ENCODE measurements at regions not wholly inside any gene's neighbourhood (a gene's known extent, or its start where the extent isn't known, plus 50 kb on each side); places are given as distances from the start of the nearest gene placed in this dataset.

GRCh38 chr3:110031975-110032374 is 694.6 kb upstream of the DPPA4 start:
- Mint-ChIP-seq H3K4me3 (no peak overlapping the region), H3K9me3 (no peaks in the 10 kb centered on the region), H3K27ac (no peak overlapping the region), H3K4me1 (ENCODE audit: unreplicated experiment) (peaks cover 3% of the 10 kb centered on the region), H3K27me3 (no peaks in the 10 kb centered on the region), H3K36me3 (no peaks in the 10 kb centered on the region)
- no peak for DNase-seq (ENCODE audit: extremely low spot score, unreplicated experiment)
- TF ChIP-seq CTCF (conservative IDR thresholded peaks at IDR 0.05): no peak

DNA sequence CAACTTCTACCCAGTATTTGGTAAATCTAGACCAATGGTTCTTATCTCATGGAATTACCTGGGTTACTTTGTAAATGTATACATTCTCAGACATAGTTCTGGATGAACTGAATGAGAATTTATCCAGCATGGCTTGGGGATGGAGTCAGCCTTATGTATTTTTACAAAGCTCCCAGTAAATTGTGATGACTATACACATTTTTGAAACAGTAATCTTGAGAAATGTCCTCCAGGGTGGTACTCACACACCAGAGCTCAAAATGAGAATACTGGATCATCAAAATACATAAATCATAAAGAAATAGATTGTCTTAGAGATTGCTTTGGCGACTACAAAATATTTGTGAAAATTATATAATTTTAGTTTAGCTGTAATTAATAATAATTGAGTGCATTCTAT is 722.1 kb upstream of the DPPA4 start:
- H3K27ac Mint-ChIP-seq: no peak overlapping the region
- no peaks in the 10 kb centered on the region for H3K4me1 Mint-ChIP-seq (ENCODE audit: unreplicated experiment)

DNA sequence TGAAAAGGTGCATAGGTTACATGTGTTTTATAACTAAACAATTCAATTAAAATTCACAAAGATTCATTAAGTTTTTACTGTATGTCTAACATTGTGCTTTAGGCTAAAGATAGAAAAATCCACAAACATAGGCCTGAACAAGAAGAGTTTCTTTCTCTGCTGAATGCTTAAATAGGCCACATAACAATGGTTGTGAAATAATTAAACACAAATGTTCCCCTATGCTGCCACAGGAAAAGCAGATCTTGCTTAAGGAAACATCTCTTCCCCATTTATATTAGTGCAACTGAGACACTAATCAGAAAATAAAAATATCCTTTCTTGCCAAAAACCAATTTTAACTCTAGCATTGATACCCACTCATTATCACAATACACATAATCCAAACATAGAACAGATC is 725.4 kb upstream of the DPPA4 start:
- no peaks in the 10 kb centered on the region for H3K4me1 Mint-ChIP-seq (ENCODE audit: unreplicated experiment)
- no peak overlapping the region for H3K27ac Mint-ChIP-seq
- TF ChIP-seq CTCF (conservative IDR thresholded peaks at IDR 0.05): no peak
- no peak for DNase-seq (ENCODE audit: extremely low spot score, unreplicated experiment)
- H3K27me3 Mint-ChIP-seq: no peaks in the 10 kb centered on the region
- no peaks in the 10 kb centered on the region for H3K36me3 Mint-ChIP-seq
- no peaks in the 10 kb centered on the region for H3K9me3 Mint-ChIP-seq
- no peak overlapping the region for H3K4me3 Mint-ChIP-seq

More for the DNA sequence above, 722.1 kb upstream of the DPPA4 start:
- Mint-ChIP-seq H3K36me3 (no peaks in the 10 kb centered on the region), H3K4me3 (no peak overlapping the region), H3K27me3 (no peaks in the 10 kb centered on the region), H3K9me3 (no peaks in the 10 kb centered on the region)
- no peak for TF ChIP-seq CTCF (conservative IDR thresholded peaks at IDR 0.05)
- DNase-seq (ENCODE audit: extremely low spot score, unreplicated experiment): no peak

DNA sequence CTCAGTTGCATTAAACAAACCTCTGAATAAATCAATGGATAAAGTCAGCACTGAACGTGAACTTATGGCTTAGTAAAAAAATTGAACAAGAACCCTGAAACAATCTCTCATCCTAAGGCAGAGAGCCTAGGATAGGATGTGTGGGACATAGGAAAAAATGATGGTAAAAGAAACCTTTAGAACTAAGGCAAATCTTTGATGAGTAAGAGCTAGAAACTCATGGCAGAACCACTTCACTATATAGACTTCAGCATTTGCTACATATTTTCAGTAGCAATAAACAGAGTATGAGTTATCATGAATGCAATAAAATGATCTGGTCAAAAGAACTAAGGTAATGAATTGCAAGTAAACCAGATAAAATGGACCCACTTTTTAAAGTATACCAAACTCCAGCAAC is 725.8 kb upstream of the DPPA4 start:
- no peaks in the 10 kb centered on the region for H3K4me1 Mint-ChIP-seq (ENCODE audit: unreplicated experiment)
- no peaks in the 10 kb centered on the region for H3K27me3 Mint-ChIP-seq
- TF ChIP-seq CTCF (conservative IDR thresholded peaks at IDR 0.05): no peak

DNA sequence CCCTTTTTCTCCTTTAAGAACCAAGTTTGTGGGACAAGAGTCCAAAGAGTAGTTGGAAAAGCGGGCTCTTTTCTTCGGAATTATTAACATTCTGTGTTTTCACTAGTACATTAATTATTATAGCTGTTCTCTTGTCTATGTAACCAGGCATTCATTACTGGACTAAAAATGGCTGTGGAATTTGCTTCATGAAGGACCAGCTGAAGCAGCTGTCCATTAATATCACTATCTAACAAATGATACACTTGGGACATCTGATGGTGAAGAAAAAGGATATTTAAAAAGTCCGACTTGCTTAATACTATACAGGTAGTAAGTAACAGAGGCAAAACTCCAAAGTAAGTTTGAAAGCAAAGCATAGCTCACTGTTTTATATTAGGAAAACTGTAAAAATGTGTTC is 728.9 kb upstream of the DPPA4 start:
- Mint-ChIP-seq H3K9me3 (no peaks in the 10 kb centered on the region), H3K27me3 (no peaks in the 10 kb centered on the region), H3K27ac (no peak overlapping the region), H3K4me1 (ENCODE audit: unreplicated experiment) (peaks cover 8% of the 10 kb centered on the region), H3K4me3 (no peak overlapping the region), H3K36me3 (no peaks in the 10 kb centered on the region)
- TF ChIP-seq CTCF (conservative IDR thresholded peaks at IDR 0.05): no peak
- DNase-seq (ENCODE audit: extremely low spot score, unreplicated experiment): no peak

More for the DNA sequence above, 725.8 kb upstream of the DPPA4 start:
- Mint-ChIP-seq H3K36me3 (no peaks in the 10 kb centered on the region), H3K4me3 (no peak overlapping the region), H3K9me3 (no peaks in the 10 kb centered on the region), H3K27ac (no peak overlapping the region)
- no peak for DNase-seq (ENCODE audit: extremely low spot score, unreplicated experiment)

- no peaks in the 10 kb centered on the region for H3K9me3 Mint-ChIP-seq
- TF ChIP-seq CTCF (conservative IDR thresholded peaks at IDR 0.05): no peak
- peaks cover 8% of the 10 kb centered on the region for H3K4me1 Mint-ChIP-seq (ENCODE audit: unreplicated experiment)
- H3K36me3 Mint-ChIP-seq: peaks cover 3% of the 10 kb centered on the region
- no peaks in the 10 kb centered on the region for H3K27me3 Mint-ChIP-seq
- no peak for DNase-seq (ENCODE audit: extremely low spot score, unreplicated experiment)
- H3K27ac Mint-ChIP-seq: no peak overlapping the region
- no peak overlapping the region for H3K4me3 Mint-ChIP-seq
These were observed 730.2 kb upstream of the DPPA4 start for GRCh38 chr3:110067527-110067926.
